Testis (tissue), 2 donors: ENCODE measurements at regions not wholly inside any gene's neighbourhood (a gene's known extent, or its start where the extent isn't known, plus 50 kb on each side); places are given as distances from the start of the nearest gene placed in this dataset.

ENCODE experiments used
- DNase-seq: peaks from one replicate; pipeline ENCODE4 v3.0.0-alpha.2; 2019
- H3K27ac ChIP-seq, 2 donors: fragments of 200-600 bp; sonication (generic); one replicate each; pipeline ENCODE4 v1.5.1; 2019
- H3K27me3 ChIP-seq: fragments of 200-600 bp; sonication (generic); one replicate; pipeline ENCODE4 v1.5.1; 2019
- H3K36me3 ChIP-seq: fragments of 200-600 bp; sonication (generic); one replicate; pipeline ENCODE4 v1.5.1; 2017; ENCODE audit warnings: low read depth; ENCODE audit errors: missing control alignments
- H3K4me1 ChIP-seq: fragments of 200-600 bp; sonication (generic); one replicate; pipeline ENCODE4 v1.5.1; 2019
- H3K4me3 ChIP-seq, 2 donors: fragments of 200-600 bp; sonication (generic); one replicate each; pipeline ENCODE4 v1.5.1; 2017 to 2019
- H3K9me3 ChIP-seq: fragments of 200-600 bp; sonication (generic); one replicate; pipeline ENCODE4 v1.5.1; 2017
- CTCF ChIP-seq, 3 experiments: fragments of 450-650 bp in 2 of 3; fragments of 200-600 bp in 1 of 3; sonication (generic) in 1 of 3; IDR thresholded peaks; one replicate each; pipeline ENCODE4 v1.5.1; 2016 to 2019; ENCODE audit warnings: antibody characterized with exemption in 3 of 3, mild to moderate bottlenecking in 2 of 3, moderate library complexity in 1 of 3
- POLR2A ChIP-seq: fragments of 450-650 bp; IDR thresholded peaks from one replicate; pipeline ENCODE4 v1.6.1; 2017; ENCODE audit warnings: antibody characterized with exemption, mild to moderate bottlenecking, moderate library complexity
- WGBS, 2 donors: methylation state at CpG; one replicate each; pipeline ENCODE4 v1.1.5; 2018; 5-methylcytosine and 5-hydroxymethylcytosine counted together
- intact Hi-C: fragments of 100-400 bp; cut with DNase I; formaldehyde crosslinking; loops from one replicate; pipeline ENCODE4 v1.15.1; 2023; ENCODE audit warnings: low total_unique reads

- 81 to 85% methylated on average over 2 of the region's 2 CpGs for WGBS, 2 donors
- TF ChIP-seq CTCF (IDR thresholded peaks at IDR 0.05) (no peak), POLR2A (no peak)
- Histone ChIP-seq H3K9me3 (no peaks in the 10 kb centered on the region), H3K27ac (no peak overlapping the region), H3K27me3 (no peaks in the 10 kb centered on the region), H3K4me1 (no peaks in the 10 kb centered on the region), H3K36me3 (no peaks in the 10 kb centered on the region), H3K4me3 (no peak overlapping the region)
- DNase-seq = no peak
- intact Hi-C loops = no loop called here
Measured at GRCh38 chr14:38855513-38855912, 247.5 kb downstream of the SEC23A start.

GRCh38 chr14:38851111-38851510, 251.9 kb downstream of the SEC23A start:
- H3K27me3 ChIP-seq = no peaks in the 10 kb centered on the region
- WGBS, 2 donors = 87 to 90% methylated on average over 3 of the region's 3 CpGs
- no peak for DNase-seq
- no peak for TF ChIP-seq CTCF (IDR thresholded peaks at IDR 0.05)
- TF ChIP-seq POLR2A = no peak
- no peaks in the 10 kb centered on the region for H3K9me3 ChIP-seq
- no peaks in the 10 kb centered on the region for H3K36me3 ChIP-seq
- no peaks in the 10 kb centered on the region for H3K4me1 ChIP-seq
- no peak overlapping the region for H3K27ac ChIP-seq
- intact Hi-C loops = no loop called here
- H3K4me3 ChIP-seq = no peak overlapping the region

GRCh38 chr14:38850664-38851063, 252.4 kb downstream of the SEC23A start:
- DNase-seq = no peak
- Histone ChIP-seq H3K27ac (no peak overlapping the region), H3K36me3 (no peaks in the 10 kb centered on the region), H3K4me3 (no peak overlapping the region), H3K9me3 (no peaks in the 10 kb centered on the region), H3K27me3 (no peaks in the 10 kb centered on the region), H3K4me1 (no peaks in the 10 kb centered on the region)
- WGBS, 2 donors = 94 to 100% methylated on average over 1 of the region's 1 CpG
- TF ChIP-seq CTCF (IDR thresholded peaks at IDR 0.05) (no peak), POLR2A (no peak)
- intact Hi-C loops = no loop called here

GRCh38 chr14:38848243-38848935, 254.6 kb downstream of the SEC23A start:
- WGBS, 2 donors = 74 to 77% methylated on average over 2 of the region's 2 CpGs
- no peak for DNase-seq
- Histone ChIP-seq H3K27ac (no peak overlapping the region), H3K4me3 (no peak overlapping the region), H3K27me3 (no peaks in the 10 kb centered on the region), H3K36me3 (no peaks in the 10 kb centered on the region), H3K4me1 (no peaks in the 10 kb centered on the region), H3K9me3 (no peaks in the 10 kb centered on the region)
- TF ChIP-seq CTCF (IDR thresholded peaks at IDR 0.05) = no peak
- TF ChIP-seq POLR2A = no peak
- intact Hi-C loops = no loop called here

GRCh38 chr14:38847161-38847560, 255.9 kb downstream of the SEC23A start:
- Histone ChIP-seq H3K27ac (no peak overlapping the region), H3K4me3 (no peak overlapping the region), H3K4me1 (no peaks in the 10 kb centered on the region), H3K36me3 (no peaks in the 10 kb centered on the region), H3K9me3 (no peaks in the 10 kb centered on the region), H3K27me3 (no peaks in the 10 kb centered on the region)
- TF ChIP-seq CTCF (IDR thresholded peaks at IDR 0.05) (no peak), POLR2A (no peak)
- WGBS, 2 donors = 59 to 61% methylated on average over 3 of the region's 3 CpGs
- no peak for DNase-seq
- intact Hi-C loops = no loop called here
